ENCODE measurements at regions not wholly inside any gene's neighbourhood (a gene's known extent, or its start where the extent isn't known, plus 50 kb on each side); places are given as distances from the start of the nearest gene placed in this dataset.
"Not testable (repeated sequence)": the region's sequence is repeated elsewhere in the genome, so short reads cannot be mapped to it uniquely, and the experiment has no call there.

GRCh38 chr2:87456477-87457128 lies 291.3 kb upstream of the PLGLB2 start:
- H2AFZ ChIP-seq (ENCODE audit: low read depth, low read length, poor library complexity, severe bottlenecking); H3K9me3 ChIP-seq (ENCODE audit: control insufficient read depth in 1 of 2, insufficient read depth in 1 of 2, low read depth in 1 of 2, low read length in 2 of 2); H3K9me2 ChIP-seq (ENCODE audit: insufficient read depth); H4K20me1 ChIP-seq (ENCODE audit: insufficient read depth); H3K36me3 ChIP-seq (ENCODE audit: control insufficient read depth in 1 of 2, insufficient read depth in 2 of 2, low read length in 2 of 2); CTCF ChIA-PET; POLR2A ChIA-PET; intact Hi-C loops (cut with micrococcal nuclease); RAD21 ChIA-PET (ENCODE audit: low non-redundant PET in 1 of 2, low total read pairs in 2 of 2, uncharacterized antibody in 2 of 2, unreplicated experiment in 2 of 2); H3K27me3 ChIP-seq (ENCODE audit: insufficient read depth, low read length): not testable (repeated sequence)
- Histone ChIP-seq H3K27ac (ENCODE audit: low read depth, low read length) (peak overlapping the region; percentile 60), H3K4me1 (ENCODE audit: control insufficient read depth in 1 of 2, insufficient read depth in 2 of 2, low read length in 2 of 2) (peaks cover 8 to 33% of the 10 kb centered on the region in 2 experiments; a peak in 3 of 4 replicates), H3K4me2 (ENCODE audit: low read length) (peak overlapping the region; percentile 72), H3K4me3 (replicated peaks in 1 of 2; ENCODE audit: low read depth in 1 of 2, low read length in 2 of 2) (peak overlapping the region; percentile 39 to 57), H3K79me2 (ENCODE audit: insufficient read depth, low read length) (peaks cover 10% of the 10 kb centered on the region), H3K9ac (ENCODE audit: low read length) (peak overlapping the region; percentile 66)
- 0 out of 2 replicates have a peak, but pooled peaks have one; percentile 10 for TF ChIP-seq FOSL1 (IDR thresholded peaks at IDR 0.05; ENCODE audit: low read depth)
- TSS peak; percentile 55 for BruUV-seq (replicated peaks)
- DNase-seq (ENCODE audit: low read depth, low spot score), result peak; percentile 12
- peak; percentile 57 for ATAC-seq

- H3K4me3 ChIP-seq (replicated peaks in 1 of 2; ENCODE audit: low read depth in 1 of 2, low read length in 2 of 2); H2AFZ ChIP-seq (ENCODE audit: low read depth, low read length, poor library complexity, severe bottlenecking); H3K9me2 ChIP-seq (ENCODE audit: insufficient read depth); DNase-seq (ENCODE audit: low read depth, low spot score); H3K9me3 ChIP-seq (ENCODE audit: control insufficient read depth in 1 of 2, insufficient read depth in 1 of 2, low read depth in 1 of 2, low read length in 2 of 2); BruUV-seq (replicated peaks); RAD21 ChIA-PET (ENCODE audit: low non-redundant PET in 1 of 2, low total read pairs in 2 of 2, uncharacterized antibody in 2 of 2, unreplicated experiment in 2 of 2); H4K20me1 ChIP-seq (ENCODE audit: insufficient read depth); CTCF ChIA-PET; H3K36me3 ChIP-seq (ENCODE audit: control insufficient read depth in 1 of 2, insufficient read depth in 2 of 2, low read length in 2 of 2); H3K27me3 ChIP-seq (ENCODE audit: insufficient read depth, low read length); POLR2A ChIA-PET; H3K9ac ChIP-seq (ENCODE audit: low read length); intact Hi-C loops (cut with micrococcal nuclease); H3K27ac ChIP-seq (ENCODE audit: low read depth, low read length): not testable (repeated sequence)
- Histone ChIP-seq H3K4me1 (ENCODE audit: control insufficient read depth in 1 of 2, insufficient read depth in 2 of 2, low read length in 2 of 2) (peaks cover 8 to 32% of the 10 kb centered on the region in 2 experiments; a peak in 3 of 4 replicates), H3K4me2 (ENCODE audit: low read length) (0 out of 2 replicates have a peak overlapping the region, but pooled peaks have one; percentile 25), H3K79me2 (ENCODE audit: insufficient read depth, low read length) (peaks cover 10% of the 10 kb centered on the region)
- peak; percentile 18; the same call in 1 of the 2 replicates for ATAC-seq
These were observed 290.8 kb upstream of the PLGLB2 start for GRCh38 chr2:87457129-87457499.

GRCh38 chr2:87458938-87459337 lies 288.9 kb upstream of the PLGLB2 start:
- H4K20me1 ChIP-seq (ENCODE audit: insufficient read depth); H3K9ac ChIP-seq (ENCODE audit: low read length); H3K4me2 ChIP-seq (ENCODE audit: low read length); H3K36me3 ChIP-seq (ENCODE audit: control insufficient read depth in 1 of 2, insufficient read depth in 2 of 2, low read length in 2 of 2); BruUV-seq (replicated peaks); DNase-seq (ENCODE audit: low read depth, low spot score); intact Hi-C loops (cut with micrococcal nuclease); CTCF ChIA-PET; H3K27ac ChIP-seq (ENCODE audit: low read depth, low read length); ATAC-seq; H3K27me3 ChIP-seq (ENCODE audit: insufficient read depth, low read length); H2AFZ ChIP-seq (ENCODE audit: low read depth, low read length, poor library complexity, severe bottlenecking); H3K9me3 ChIP-seq (ENCODE audit: control insufficient read depth in 1 of 2, insufficient read depth in 1 of 2, low read depth in 1 of 2, low read length in 2 of 2); H3K4me3 ChIP-seq (replicated peaks in 1 of 2; ENCODE audit: low read depth in 1 of 2, low read length in 2 of 2); RAD21 ChIA-PET (ENCODE audit: low non-redundant PET in 1 of 2, low total read pairs in 2 of 2, uncharacterized antibody in 2 of 2, unreplicated experiment in 2 of 2); H3K9me2 ChIP-seq (ENCODE audit: insufficient read depth); POLR2A ChIA-PET: not testable (repeated sequence)
- H3K79me2 ChIP-seq (ENCODE audit: insufficient read depth, low read length), result peaks cover 14% of the 10 kb centered on the region
- peaks cover 6 to 16% of the 10 kb centered on the region in 2 experiments; a peak in 3 of 4 replicates for H3K4me1 ChIP-seq (ENCODE audit: control insufficient read depth in 1 of 2, insufficient read depth in 2 of 2, low read length in 2 of 2)

GRCh38 chr2:87460104-87460503 lies 287.8 kb upstream of the PLGLB2 start:
- DNase-seq (ENCODE audit: low read depth, low spot score); H4K20me1 ChIP-seq (ENCODE audit: insufficient read depth); H2AFZ ChIP-seq (ENCODE audit: low read depth, low read length, poor library complexity, severe bottlenecking); BruUV-seq (replicated peaks); H3K27me3 ChIP-seq (ENCODE audit: insufficient read depth, low read length); ATAC-seq; RAD21 ChIA-PET (ENCODE audit: low non-redundant PET in 1 of 2, low total read pairs in 2 of 2, uncharacterized antibody in 2 of 2, unreplicated experiment in 2 of 2); H3K4me2 ChIP-seq (ENCODE audit: low read length); H3K9me3 ChIP-seq (ENCODE audit: control insufficient read depth in 1 of 2, insufficient read depth in 1 of 2, low read depth in 1 of 2, low read length in 2 of 2); CTCF ChIA-PET; H3K9ac ChIP-seq (ENCODE audit: low read length); H3K4me3 ChIP-seq (replicated peaks in 1 of 2; ENCODE audit: low read depth in 1 of 2, low read length in 2 of 2); H3K27ac ChIP-seq (ENCODE audit: low read depth, low read length); intact Hi-C loops (cut with micrococcal nuclease); H3K9me2 ChIP-seq (ENCODE audit: insufficient read depth); POLR2A ChIA-PET; H3K4me1 ChIP-seq (ENCODE audit: control insufficient read depth in 1 of 2, insufficient read depth in 2 of 2, low read length in 2 of 2); H3K36me3 ChIP-seq (ENCODE audit: control insufficient read depth in 1 of 2, insufficient read depth in 2 of 2, low read length in 2 of 2): not testable (repeated sequence)
- H3K79me2 ChIP-seq (ENCODE audit: insufficient read depth, low read length), result peaks cover 18% of the 10 kb centered on the region
